CD4-positive, alpha-beta T cell treated with Interleukin-17A for 1 hour (primary cell): ENCODE measurements at regions not wholly inside any gene's neighbourhood (a gene's known extent, or its start where the extent isn't known, plus 50 kb on each side); places are given as distances from the start of the nearest gene placed in this dataset.
"Not testable (repeated sequence)": the region's sequence is repeated elsewhere in the genome, so short reads cannot be mapped to it uniquely, and the experiment has no call there.

ENCODE experiments used
- DNase-seq: peaks from one replicate; pipeline ENCODE4 v3.0.0-alpha.2; 2020

DNA sequence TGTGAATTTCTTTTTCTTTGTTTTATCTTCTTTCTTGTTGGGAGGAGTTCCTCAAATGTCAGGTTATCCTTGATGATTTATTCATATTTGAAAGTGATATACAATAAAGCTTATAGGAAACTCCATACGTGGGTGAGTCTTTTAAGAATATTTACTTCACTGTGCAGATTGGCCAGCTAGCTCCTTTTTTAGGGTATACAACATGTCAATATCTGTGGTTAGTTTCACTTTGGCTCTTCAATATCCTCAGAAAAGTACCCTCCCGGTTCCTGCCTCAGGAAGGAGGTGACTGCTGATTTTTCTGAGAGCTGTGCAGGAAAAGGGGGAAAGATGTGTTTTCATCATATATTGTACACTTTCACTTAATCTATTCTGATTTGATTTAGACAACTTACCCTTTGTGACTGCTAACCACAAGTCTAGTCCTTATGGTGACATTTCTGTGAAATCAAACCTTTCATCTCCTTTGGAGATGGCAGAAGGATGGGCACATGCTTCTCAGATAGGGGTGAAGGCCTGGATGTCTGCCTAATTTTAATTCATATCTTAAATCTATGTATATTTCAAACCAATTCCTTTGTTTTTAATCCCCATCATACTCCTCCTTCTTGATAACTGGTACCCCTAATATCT, 98.2 kb upstream of the NECTIN3 start:
- no peak for DNase-seq

- no peak for DNase-seq
Observed at GRCh38 chr3:110974902-110975301, 96.7 kb upstream of the NECTIN3 start.

DNA sequence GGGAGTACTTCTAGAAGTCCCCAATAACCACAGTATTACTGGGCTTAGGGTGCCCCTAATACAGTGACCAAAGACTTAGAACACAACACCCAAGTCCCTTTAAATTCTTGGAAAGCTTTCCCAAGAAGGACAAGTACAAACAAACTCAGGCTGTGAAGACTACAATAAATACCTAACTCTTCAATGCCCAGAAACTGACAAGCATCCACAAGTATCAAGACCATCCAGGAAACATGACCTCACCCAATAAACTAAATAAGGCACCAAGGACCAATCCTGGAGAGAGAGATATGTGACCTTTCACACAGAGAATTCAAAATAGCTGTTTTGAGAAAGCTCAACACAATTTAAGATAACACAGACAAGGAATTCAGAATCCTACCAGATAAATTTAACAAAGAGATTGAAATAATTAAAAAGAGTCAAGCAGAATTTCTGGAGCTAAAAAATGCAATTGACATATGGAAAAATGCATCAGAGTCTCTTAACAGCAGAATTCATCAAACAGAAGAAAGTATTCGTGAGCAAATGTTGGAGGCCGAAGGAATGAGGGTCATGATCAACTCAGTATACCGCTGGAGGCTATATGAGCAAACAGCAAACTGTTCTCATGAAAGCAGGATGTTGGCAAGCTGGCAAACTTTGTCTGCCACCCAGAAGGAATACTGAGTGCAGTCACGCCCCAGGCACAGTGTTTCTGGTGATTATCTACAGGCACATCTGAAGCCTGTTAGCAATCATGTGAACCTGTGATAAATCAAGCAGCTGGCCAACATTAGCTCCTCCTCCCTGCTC, 87.0 kb upstream of the NECTIN3 start:
- DNase-seq: no peak

DNA sequence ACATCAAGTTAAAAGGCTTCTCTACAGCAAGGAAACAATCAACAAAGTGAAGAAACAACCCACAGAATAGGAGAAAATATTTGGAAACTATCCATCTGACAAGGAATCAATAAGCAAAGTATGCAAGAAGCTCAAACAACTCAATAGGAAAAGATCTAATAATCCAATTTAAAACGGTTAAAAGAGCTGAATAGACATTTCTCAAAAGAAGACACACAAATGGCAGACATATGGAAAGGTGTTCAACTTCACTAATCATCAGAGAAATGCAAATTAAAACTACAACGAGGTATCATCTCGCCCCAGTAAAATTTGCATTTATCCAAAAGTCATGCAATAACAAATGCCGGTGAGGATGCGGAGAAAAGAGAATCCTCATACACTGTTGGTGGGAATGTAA, 82.2 kb upstream of the NECTIN3 start:
- no peak for DNase-seq

DNA sequence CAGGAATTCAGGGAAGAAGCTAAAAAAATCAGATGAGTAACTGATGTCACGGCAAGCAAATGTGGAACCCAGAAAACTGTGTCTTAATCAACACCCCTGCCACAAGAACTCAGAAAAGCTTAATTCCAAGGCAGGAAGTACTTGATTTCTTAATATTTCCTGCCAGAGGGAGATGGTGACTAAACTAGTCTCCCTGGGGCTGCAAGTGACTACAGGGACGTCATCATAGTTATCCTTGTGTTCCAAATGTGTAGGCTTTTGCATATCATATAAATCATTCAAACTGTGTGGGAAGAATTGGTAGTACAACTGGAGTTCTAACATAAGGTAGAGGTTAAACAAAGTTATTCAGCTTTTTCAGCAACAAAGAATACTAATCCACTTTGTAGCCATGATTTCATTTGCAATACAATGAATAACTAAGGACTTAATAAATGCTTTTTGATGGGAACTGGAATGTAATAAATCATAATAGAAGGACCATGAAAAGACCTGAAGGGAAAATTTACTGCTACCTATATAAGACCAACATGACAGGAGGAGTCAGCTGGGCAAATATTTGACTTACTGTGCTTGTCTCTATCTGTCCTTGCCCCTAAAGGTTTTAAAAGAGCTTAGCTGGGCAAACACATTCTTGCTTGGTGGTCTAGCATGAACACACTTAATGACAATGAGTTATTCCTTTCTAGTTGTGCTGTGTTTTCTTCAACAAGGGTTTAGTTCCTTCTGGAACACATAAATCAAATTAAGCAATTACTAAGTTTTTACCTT, 76.0 kb upstream of the NECTIN3 start:
- DNase-seq: no peak

- not testable (repeated sequence) for DNase-seq
Observed at GRCh38 chr3:110998766-110999165, 72.8 kb upstream of the NECTIN3 start.

- not testable (repeated sequence) for DNase-seq
Observed at GRCh38 chr3:111006485-111006884, 65.1 kb upstream of the NECTIN3 start.

GRCh38 chr3:111012388-111013248, 59.0 kb upstream of the NECTIN3 start:
- DNase-seq: no peak
